ENCODE measurements at regions not wholly inside any gene's neighbourhood (a gene's known extent, or its start where the extent isn't known, plus 50 kb on each side); places are given as distances from the start of the nearest gene placed in this dataset.
"Not testable (repeated sequence)": the region's sequence is repeated elsewhere in the genome, so short reads cannot be mapped to it uniquely, and the experiment has no call there.

- peaks cover 2% of the 10 kb centered on the region for H3K27me3 Mint-ChIP-seq
- H3K4me3 Mint-ChIP-seq: no peak overlapping the region
- H3K27ac Mint-ChIP-seq: no peak overlapping the region
- DNase-seq (ENCODE audit: low spot score in 2 of 2) (peak; percentile 9 to 12), ATAC-seq (ENCODE audit: low read depth) (no peak)
- H3K4me1 Mint-ChIP-seq: peaks cover 2% of the 10 kb centered on the region
- no peaks in the 10 kb centered on the region for H3K36me3 Mint-ChIP-seq
- H3K9me3 Mint-ChIP-seq: no peaks in the 10 kb centered on the region
Measured at GRCh38 chrX:25144043-25144940, 128.5 kb upstream of the ARX start.

GRCh38 chrX:25143596-25143995 is 127.8 kb upstream of the ARX start:
- peaks cover 4% of the 10 kb centered on the region for H3K27me3 Mint-ChIP-seq
- no peaks in the 10 kb centered on the region for H3K9me3 Mint-ChIP-seq
- DNase-seq (ENCODE audit: low spot score in 2 of 2) (no peak), ATAC-seq (ENCODE audit: low read depth) (no peak)
- no peak overlapping the region for H3K27ac Mint-ChIP-seq
- no peak overlapping the region for H3K4me3 Mint-ChIP-seq
- no peaks in the 10 kb centered on the region for H3K36me3 Mint-ChIP-seq
- peaks cover 2% of the 10 kb centered on the region for H3K4me1 Mint-ChIP-seq

- no peaks in the 10 kb centered on the region for H3K36me3 Mint-ChIP-seq
Measured at GRCh38 chrX:25141684-25142083, 125.9 kb upstream of the ARX start.

GRCh38 chrX:25131055-25131454 is 115.3 kb upstream of the ARX start:
- H3K4me3 Mint-ChIP-seq: no peak overlapping the region
- ATAC-seq (ENCODE audit: low read depth) (no peak), DNase-seq (ENCODE audit: low spot score in 2 of 2) (no peak)
- peaks cover 9% of the 10 kb centered on the region for H3K27me3 Mint-ChIP-seq
- no peaks in the 10 kb centered on the region for H3K4me1 Mint-ChIP-seq
- H3K36me3 Mint-ChIP-seq: no peaks in the 10 kb centered on the region
- no peaks in the 10 kb centered on the region for H3K9me3 Mint-ChIP-seq
- H3K27ac Mint-ChIP-seq: no peak overlapping the region

More at GRCh38 chrX:25141684-25142083, 125.9 kb upstream of the ARX start:
- Mint-ChIP-seq H3K4me3 (no peak overlapping the region), H3K27ac (no peak overlapping the region), H3K27me3 (peaks cover 3% of the 10 kb centered on the region), H3K9me3 (no peaks in the 10 kb centered on the region), H3K4me1 (peaks cover 2% of the 10 kb centered on the region)
- DNase-seq (ENCODE audit: low spot score in 2 of 2) (no peak), ATAC-seq (ENCODE audit: low read depth) (no peak)

GRCh38 chrX:25130619-25131018 is 114.9 kb upstream of the ARX start:
- ATAC-seq (ENCODE audit: low read depth): no peak
- H3K4me1 Mint-ChIP-seq: no peaks in the 10 kb centered on the region
- no peak overlapping the region for H3K27ac Mint-ChIP-seq

GRCh38 chrX:25125483-25125882 is 109.7 kb upstream of the ARX start:
- peaks cover 9% of the 10 kb centered on the region for H3K27me3 Mint-ChIP-seq
- no peaks in the 10 kb centered on the region for H3K36me3 Mint-ChIP-seq
- no peak overlapping the region for H3K27ac Mint-ChIP-seq
- ATAC-seq (ENCODE audit: low read depth) (no peak), DNase-seq (ENCODE audit: low spot score in 2 of 2) (no peak)
- H3K4me3 Mint-ChIP-seq: no peak overlapping the region
- no peaks in the 10 kb centered on the region for H3K9me3 Mint-ChIP-seq
- H3K4me1 Mint-ChIP-seq: no peaks in the 10 kb centered on the region

More at GRCh38 chrX:25130619-25131018, 114.9 kb upstream of the ARX start:
- DNase-seq (ENCODE audit: low spot score in 2 of 2): no peak
- Mint-ChIP-seq H3K9me3 (no peaks in the 10 kb centered on the region), H3K27me3 (peaks cover 9% of the 10 kb centered on the region), H3K36me3 (no peaks in the 10 kb centered on the region), H3K4me3 (no peak overlapping the region)

- no peak for ATAC-seq (ENCODE audit: low read depth)
- Mint-ChIP-seq H3K4me1 (no peaks in the 10 kb centered on the region), H3K4me3 (no peak overlapping the region), H3K36me3 (no peaks in the 10 kb centered on the region), H3K27ac (no peak overlapping the region), H3K9me3 (no peaks in the 10 kb centered on the region), H3K27me3 (peaks cover 9% of the 10 kb centered on the region)
- no peak for DNase-seq (ENCODE audit: low spot score in 2 of 2)
Measured at GRCh38 chrX:25124391-25124790, 108.6 kb upstream of the ARX start.

- no peak overlapping the region for H3K4me3 Mint-ChIP-seq
- H3K36me3 Mint-ChIP-seq: no peaks in the 10 kb centered on the region
- H3K27me3 Mint-ChIP-seq: peaks cover 1% of the 10 kb centered on the region
- no peak overlapping the region for H3K27ac Mint-ChIP-seq
- DNase-seq (ENCODE audit: low spot score in 2 of 2) (no peak), ATAC-seq (ENCODE audit: low read depth) (no peak)
- no peaks in the 10 kb centered on the region for H3K9me3 Mint-ChIP-seq
- no peaks in the 10 kb centered on the region for H3K4me1 Mint-ChIP-seq
Measured at GRCh38 chrX:25112156-25112555, 96.4 kb upstream of the ARX start.

- ATAC-seq (ENCODE audit: low read depth): no peak
- no peaks in the 10 kb centered on the region for H3K9me3 Mint-ChIP-seq
- DNase-seq (ENCODE audit: low spot score in 2 of 2): no peak
- no peak overlapping the region for H3K4me3 Mint-ChIP-seq
- no peaks in the 10 kb centered on the region for H3K36me3 Mint-ChIP-seq
- no peak overlapping the region for H3K27ac Mint-ChIP-seq
- no peaks in the 10 kb centered on the region for H3K4me1 Mint-ChIP-seq
- H3K27me3 Mint-ChIP-seq: peaks cover 1% of the 10 kb centered on the region
Measured at GRCh38 chrX:25108481-25108880, 92.7 kb upstream of the ARX start.

- H3K36me3 Mint-ChIP-seq: no peaks in the 10 kb centered on the region
- ATAC-seq (ENCODE audit: low read depth): no peak
- H3K27me3 Mint-ChIP-seq: peaks cover 3% of the 10 kb centered on the region
- no peak for DNase-seq (ENCODE audit: low spot score in 2 of 2)
- no peak overlapping the region for H3K27ac Mint-ChIP-seq
- H3K9me3 Mint-ChIP-seq: no peaks in the 10 kb centered on the region
- H3K4me3 Mint-ChIP-seq: no peak overlapping the region
- H3K4me1 Mint-ChIP-seq: no peaks in the 10 kb centered on the region
Measured at GRCh38 chrX:25105221-25105620, 89.5 kb upstream of the ARX start.

- Mint-ChIP-seq H3K27ac (no peak overlapping the region), H3K9me3 (no peaks in the 10 kb centered on the region), H3K27me3 (peaks cover 4% of the 10 kb centered on the region), H3K36me3 (no peaks in the 10 kb centered on the region), H3K4me3 (no peak overlapping the region), H3K4me1 (no peaks in the 10 kb centered on the region)
- no peak for DNase-seq (ENCODE audit: low spot score in 2 of 2)
- no peak for ATAC-seq (ENCODE audit: low read depth)
Measured at GRCh38 chrX:25096522-25097045, 80.8 kb upstream of the ARX start.

GRCh38 chrX:25091152-25091551 is 75.4 kb upstream of the ARX start:
- not testable (repeated sequence) for H3K4me3 Mint-ChIP-seq; H3K4me1 Mint-ChIP-seq; H3K9me3 Mint-ChIP-seq; H3K36me3 Mint-ChIP-seq; ATAC-seq (ENCODE audit: low read depth); DNase-seq (ENCODE audit: low spot score in 2 of 2); H3K27ac Mint-ChIP-seq; H3K27me3 Mint-ChIP-seq

GRCh38 chrX:25084446-25084845 is 68.7 kb upstream of the ARX start:
- Mint-ChIP-seq H3K9me3 (peaks cover 8% of the 10 kb centered on the region), H3K4me3 (no peak overlapping the region)

GRCh38 chrX:25083661-25084060 is 67.9 kb upstream of the ARX start:
- Mint-ChIP-seq H3K27me3 (peaks cover 2% of the 10 kb centered on the region), H3K4me3 (no peak overlapping the region), H3K27ac (no peak overlapping the region), H3K36me3 (no peaks in the 10 kb centered on the region), H3K4me1 (no peaks in the 10 kb centered on the region), H3K9me3 (peaks cover 5% of the 10 kb centered on the region)
- no peak for ATAC-seq (ENCODE audit: low read depth)
- DNase-seq (ENCODE audit: low spot score in 2 of 2): no peak

More at GRCh38 chrX:25084446-25084845, 68.7 kb upstream of the ARX start:
- Mint-ChIP-seq H3K27ac (no peak overlapping the region), H3K4me1 (no peaks in the 10 kb centered on the region), H3K36me3 (peaks cover 2% of the 10 kb centered on the region), H3K27me3 (peaks cover 4% of the 10 kb centered on the region)
- DNase-seq (ENCODE audit: low spot score in 2 of 2) (no peak), ATAC-seq (ENCODE audit: low read depth) (no peak)

- ATAC-seq (ENCODE audit: low read depth) (no peak), DNase-seq (ENCODE audit: low spot score in 2 of 2) (no peak)
- no peaks in the 10 kb centered on the region for H3K27me3 Mint-ChIP-seq
- H3K36me3 Mint-ChIP-seq: no peaks in the 10 kb centered on the region
- H3K4me3 Mint-ChIP-seq: no peak overlapping the region
- no peaks in the 10 kb centered on the region for H3K4me1 Mint-ChIP-seq
- H3K27ac Mint-ChIP-seq: no peak overlapping the region
- no peaks in the 10 kb centered on the region for H3K9me3 Mint-ChIP-seq
Measured at GRCh38 chrX:25079020-25079419, 63.3 kb upstream of the ARX start.
